ENCODE measurements at regions not wholly inside any gene's neighbourhood (a gene's known extent, or its start where the extent isn't known, plus 50 kb on each side); places are given as distances from the start of the nearest gene placed in this dataset.

- no peak for TF ChIP-seq CTCF (conservative IDR thresholded peaks at IDR 0.05; ENCODE audit: low read depth, low read length)
- TF ChIP-seq EZH2 (IDR thresholded peaks at IDR 0.05; ENCODE audit: borderline replicate concordance, low read depth, low read length, poor library complexity, severe bottlenecking) = no peak
These were observed 102.2 kb downstream of the ARF6 start for GRCh38 chr14:49994951-49995561.

Data from A673 (cell line).